ENCODE measurements at regions not wholly inside any gene's neighbourhood (a gene's known extent, or its start where the extent isn't known, plus 50 kb on each side); places are given as distances from the start of the nearest gene placed in this dataset.

- Histone ChIP-seq H3K9me2 (replicated peaks; ENCODE audit: insufficient read depth) (no peaks in the 10 kb centered on the region), H2AFZ (no peak overlapping the region), H3K4me2 (no peak overlapping the region), H3K79me2 (no peaks in the 10 kb centered on the region), H3K4me1 (ENCODE audit: insufficient read depth) (no peaks in the 10 kb centered on the region), H3K27ac (no peak overlapping the region), H3K9me3 (ENCODE audit: low read depth) (no peaks in the 10 kb centered on the region), H3K4me3 (no peak overlapping the region), H3K36me3 (replicated peaks; ENCODE audit: insufficient read depth, low read depth) (no peaks in the 10 kb centered on the region), H4K20me1 (ENCODE audit: insufficient read depth, poor library complexity, severe bottlenecking) (no peaks in the 10 kb centered on the region), H3K27me3 (no peaks in the 10 kb centered on the region)
- TF ChIP-seq EZH2 (IDR thresholded peaks at IDR 0.05; ENCODE audit: borderline replicate concordance) (no peak), EZH2phosphoT487 (IDR thresholded peaks at IDR 0.05; ENCODE audit: low read depth, severe bottlenecking, unreplicated experiment) (no peak)
- TF ChIP-seq, protein P1, sequence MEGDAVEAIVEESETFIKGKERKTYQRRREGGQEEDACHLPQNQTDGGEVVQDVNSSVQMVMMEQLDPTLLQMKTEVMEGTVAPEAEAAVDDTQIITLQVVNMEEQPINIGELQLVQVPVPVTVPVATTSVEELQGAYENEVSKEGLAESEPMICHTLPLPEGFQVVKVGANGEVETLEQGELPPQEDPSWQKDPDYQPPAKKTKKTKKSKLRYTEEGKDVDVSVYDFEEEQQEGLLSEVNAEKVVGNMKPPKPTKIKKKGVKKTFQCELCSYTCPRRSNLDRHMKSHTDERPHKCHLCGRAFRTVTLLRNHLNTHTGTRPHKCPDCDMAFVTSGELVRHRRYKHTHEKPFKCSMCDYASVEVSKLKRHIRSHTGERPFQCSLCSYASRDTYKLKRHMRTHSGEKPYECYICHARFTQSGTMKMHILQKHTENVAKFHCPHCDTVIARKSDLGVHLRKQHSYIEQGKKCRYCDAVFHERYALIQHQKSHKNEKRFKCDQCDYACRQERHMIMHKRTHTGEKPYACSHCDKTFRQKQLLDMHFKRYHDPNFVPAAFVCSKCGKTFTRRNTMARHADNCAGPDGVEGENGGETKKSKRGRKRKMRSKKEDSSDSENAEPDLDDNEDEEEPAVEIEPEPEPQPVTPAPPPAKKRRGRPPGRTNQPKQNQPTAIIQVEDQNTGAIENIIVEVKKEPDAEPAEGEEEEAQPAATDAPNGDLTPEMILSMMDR (IDR thresholded peaks at IDR 0.05; ENCODE audit: poor library complexity), result no peak
- DNase-seq (ENCODE audit: low spot score), result no peak
- WGBS (ENCODE audit: low lambda C conversion rate, missing lambda C conversion rate), result 78% methylated on average over 1 of the region's 1 CpG
Measured at GRCh38 chr10:7102084-7102483, 308.8 kb downstream of the SFMBT2 start.

- DNase-seq (ENCODE audit: low spot score), result no peak
- Histone ChIP-seq H3K4me2 (no peak overlapping the region), H3K36me3 (replicated peaks; ENCODE audit: insufficient read depth, low read depth) (no peaks in the 10 kb centered on the region), H3K9me3 (ENCODE audit: low read depth) (no peaks in the 10 kb centered on the region), H3K4me1 (ENCODE audit: insufficient read depth) (no peaks in the 10 kb centered on the region), H3K4me3 (no peak overlapping the region), H3K27me3 (no peaks in the 10 kb centered on the region), H4K20me1 (ENCODE audit: insufficient read depth, poor library complexity, severe bottlenecking) (no peaks in the 10 kb centered on the region), H3K79me2 (no peaks in the 10 kb centered on the region), H3K9me2 (replicated peaks; ENCODE audit: insufficient read depth) (no peaks in the 10 kb centered on the region), H2AFZ (no peak overlapping the region), H3K27ac (no peak overlapping the region)
- TF ChIP-seq, protein P1 (IDR thresholded peaks at IDR 0.05; ENCODE audit: poor library complexity), result no peak
- TF ChIP-seq EZH2 (IDR thresholded peaks at IDR 0.05; ENCODE audit: borderline replicate concordance) (no peak), EZH2phosphoT487 (IDR thresholded peaks at IDR 0.05; ENCODE audit: low read depth, severe bottlenecking, unreplicated experiment) (no peak)
- WGBS (ENCODE audit: low lambda C conversion rate, missing lambda C conversion rate), result 83% methylated on average over 5 of the region's 5 CpGs
Measured at GRCh38 chr10:7101451-7101850, 309.4 kb downstream of the SFMBT2 start.

DNA sequence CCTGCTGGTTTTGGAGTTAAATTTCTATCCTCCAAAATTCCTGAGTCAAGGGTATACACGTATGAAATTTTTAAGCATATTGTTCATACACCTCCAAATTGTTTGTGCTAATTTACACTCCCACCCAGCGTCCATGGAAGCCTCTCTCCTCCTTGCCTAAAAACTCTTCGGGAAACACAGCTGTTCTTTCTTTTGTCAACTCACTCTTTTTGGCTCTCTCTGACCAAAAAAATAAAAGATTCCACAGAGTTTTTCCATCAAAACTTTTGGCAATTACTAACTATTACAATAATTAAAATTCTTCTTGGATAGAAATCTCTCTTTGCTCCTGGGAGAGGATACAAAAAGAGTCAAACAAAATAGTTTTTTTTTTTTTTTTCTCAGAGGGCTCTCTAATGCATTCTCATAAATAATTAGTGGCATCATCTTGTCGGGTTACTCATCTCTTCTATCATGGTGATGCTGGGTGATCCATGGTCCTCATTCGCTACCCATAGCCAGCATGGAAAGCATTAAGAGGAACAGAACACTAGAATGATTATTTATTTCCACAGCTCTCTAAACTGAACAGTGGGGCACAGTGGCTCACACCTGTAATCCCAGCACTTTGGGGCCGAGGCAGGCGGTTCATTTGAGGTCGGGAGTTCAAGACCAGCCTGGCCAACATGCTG is 310.7 kb downstream of the SFMBT2 start:
- no peak overlapping the region for H2AFZ ChIP-seq
- no peak overlapping the region for H3K27ac ChIP-seq
- H3K9me3 ChIP-seq (ENCODE audit: low read depth), result no peaks in the 10 kb centered on the region
- TF ChIP-seq, protein P1 (IDR thresholded peaks at IDR 0.05; ENCODE audit: poor library complexity), result no peak
- no peak for TF ChIP-seq EZH2phosphoT487 (IDR thresholded peaks at IDR 0.05; ENCODE audit: low read depth, severe bottlenecking, unreplicated experiment)
- TF ChIP-seq EZH2 (IDR thresholded peaks at IDR 0.05; ENCODE audit: borderline replicate concordance), result no peak
- no peaks in the 10 kb centered on the region for H3K9me2 ChIP-seq (replicated peaks; ENCODE audit: insufficient read depth)
- no peaks in the 10 kb centered on the region for H3K27me3 ChIP-seq
- H3K4me3 ChIP-seq, result no peak overlapping the region
- 87% methylated on average over 8 of the region's 8 CpGs for WGBS (ENCODE audit: low lambda C conversion rate, missing lambda C conversion rate)
- H3K79me2 ChIP-seq, result no peaks in the 10 kb centered on the region
- DNase-seq (ENCODE audit: low spot score), result no peak
- H4K20me1 ChIP-seq (ENCODE audit: insufficient read depth, poor library complexity, severe bottlenecking), result no peaks in the 10 kb centered on the region
- no peak overlapping the region for H3K4me2 ChIP-seq
- no peaks in the 10 kb centered on the region for H3K4me1 ChIP-seq (ENCODE audit: insufficient read depth)
- H3K36me3 ChIP-seq (replicated peaks; ENCODE audit: insufficient read depth, low read depth), result no peaks in the 10 kb centered on the region
